A549 (cell line): ENCODE measurements at regions not wholly inside any gene's neighbourhood (a gene's known extent, or its start where the extent isn't known, plus 50 kb on each side); places are given as distances from the start of the nearest gene placed in this dataset.

Experiments used
- ATAC-seq, 2 experiments: fragments of 200-7000 bp in 1 of 2; fragments of >200 bp in 1 of 2; cut with Nextera tagmentation in 1 of 2; cut with Tn5 transposase in 1 of 2; 3 replicates each; pipeline versions ENCODE4 v1.8.0 to v1.9.1; 2018 to 2020; ENCODE audit warnings: mild to moderate bottlenecking in 1 of 2, moderate library complexity in 1 of 2
- CTCF ChIA-PET: fragments of 300-600 bp; sonication (Branson Sonifier 250); formaldehyde crosslinking; extraction: SDS; loops from one replicate; lab custom pipeline; 2021; ENCODE audit warnings: antibody characterized with exemption, inconsistent platforms; lab: Yijun Ruan, JAX
- POLR2A ChIA-PET: fragments of 350-600 bp; formaldehyde crosslinking; extraction: SDS; loops from one replicate; lab custom pipeline; 2021; ENCODE audit warnings: antibody characterized with exemption, inconsistent platforms; lab: Yijun Ruan, JAX
- DNase-seq, 2 experiments: peaks; one replicate each; pipeline versions ENCODE4 v3.0.0 to v3.0.0-alpha.2; 2011 to 2016; ENCODE audit warnings: low read depth in 1 of 2, low spot score in 1 of 2
- FAIRE-seq: peaks from 2 replicates; lab custom pipeline; 2011; peaks lifted over from hg19 to GRCh38; lab: Jason Lieb, UNC
- H3K27ac ChIP-seq, 2 experiments: fragments of >200 bp; sonication (Bioruptor Twin); formaldehyde crosslinking; 3 replicates each; pipeline ENCODE4 v1.5.1; 2016 to 2017
- H3K4me1 ChIP-seq: fragments of >200 bp; sonication (Bioruptor Twin); formaldehyde crosslinking; 3 replicates; pipeline ENCODE4 v1.6.1; 2016
- H3K4me2 ChIP-seq: fragments of >200 bp; sonication (Bioruptor Twin); formaldehyde crosslinking; 3 replicates; pipeline ENCODE4 v1.6.1; 2016
- H3K4me3 ChIP-seq: fragments of >200 bp; sonication (Bioruptor Twin); formaldehyde crosslinking; 3 replicates; pipeline ENCODE4 v1.5.1; 2016
- H3K9me3 ChIP-seq: fragments of >200 bp; sonication (Bioruptor Twin); formaldehyde crosslinking; 3 replicates; pipeline ENCODE4 v1.6.1; 2016
- ATOH8 ChIP-seq: fragments of 250-450 bp; sonication (Bioruptor Pico); IDR thresholded peaks from 2 replicates; pipeline ENCODE4 v1.5.0; 2020; ENCODE audit warnings: low read depth, mild to moderate bottlenecking, moderate library complexity
- BCL3 ChIP-seq: fragments of >200 bp; sonication (Bioruptor Twin); formaldehyde crosslinking; IDR thresholded peaks from 3 replicates; pipeline ENCODE4 v1.6.1; 2016
- CTCF ChIP-seq: fragments of >200 bp; sonication (Bioruptor Twin); formaldehyde crosslinking; IDR thresholded peaks from 3 replicates; pipeline ENCODE4 v1.5.1; 2016
- EHMT2 ChIP-seq: fragments of 200-600 bp; sonication (generic); IDR thresholded peaks from 2 replicates; pipeline ENCODE4 v1.6.1; 2016; ENCODE audit warnings: antibody characterized with exemption, low read depth, mild to moderate bottlenecking, moderate library complexity
- ELK1 ChIP-seq: fragments of 150-350 bp; IDR thresholded peaks from 2 replicates; pipeline ENCODE4 v1.6.1; 2014; ENCODE audit warnings: low read depth, mild to moderate bottlenecking, low read length
- FOXS1 ChIP-seq: fragments of 250-450 bp; sonication (Bioruptor Pico); IDR thresholded peaks from 2 replicates; pipeline ENCODE4 v1.5.0; 2020; ENCODE audit warnings: mild to moderate bottlenecking, moderate library complexity
- HOXA7 ChIP-seq: fragments of 250-450 bp; sonication (Bioruptor Pico); IDR thresholded peaks from 2 replicates; pipeline ENCODE4 v1.5.0; 2020; ENCODE audit warnings: mild to moderate bottlenecking, moderate library complexity
- HOXB13 ChIP-seq: fragments of 250-450 bp; sonication (Bioruptor Pico); IDR thresholded peaks from 2 replicates; pipeline ENCODE4 v1.5.0; 2020; ENCODE audit warnings: low read depth, mild to moderate bottlenecking, moderate library complexity
- HOXB5 ChIP-seq: fragments of 250-450 bp; sonication (Bioruptor Pico); IDR thresholded peaks from 2 replicates; pipeline ENCODE4 v1.5.0; 2020; ENCODE audit warnings: mild to moderate bottlenecking, moderate library complexity
- JUNB ChIP-seq: fragments of >200 bp; sonication (Bioruptor Twin); formaldehyde crosslinking; IDR thresholded peaks from 2 replicates; pipeline ENCODE4 v1.6.1; 2016
- NPAS2 ChIP-seq: fragments of 250-450 bp; sonication (Bioruptor Pico); IDR thresholded peaks from 2 replicates; pipeline ENCODE4 v1.8.0; 2022; ENCODE audit warnings: mild to moderate bottlenecking, moderate library complexity, borderline replicate concordance
- NR3C1 ChIP-seq: fragments of >200 bp; sonication (Bioruptor Twin); formaldehyde crosslinking; IDR thresholded peaks from 3 replicates; pipeline ENCODE4 v1.6.1; 2017
- POLR2A ChIP-seq: IDR thresholded peaks from 2 replicates; pipeline ENCODE4 v1.6.1; 2012; ENCODE audit warnings: mild to moderate bottlenecking, low read length
- RAD21 ChIP-seq, 2 experiments: fragments of >200 bp in 1 of 2; sonication (Bioruptor Twin) in 1 of 2; formaldehyde crosslinking in 1 of 2; IDR thresholded peaks in 1 of 2; conservative IDR thresholded peaks in 1 of 2; 2 replicates in 1 of 2; 3 replicates in 1 of 2; pipeline ENCODE4 v1.6.1; 2012 to 2018; ENCODE audit warnings: inconsistent platforms in 1 of 2
- REST ChIP-seq: fragments of 200-600 bp; sonication (generic); IDR thresholded peaks from 2 replicates; pipeline ENCODE4 v1.6.1; 2016; ENCODE audit warnings: antibody characterized with exemption, mild to moderate bottlenecking, moderate library complexity
- RNF2 ChIP-seq: fragments of 200-600 bp; sonication (generic); IDR thresholded peaks from 2 replicates; pipeline ENCODE4 v1.6.1; 2016; ENCODE audit warnings: low read depth, mild to moderate bottlenecking, antibody characterized with exemption, moderate library complexity, borderline replicate concordance
- TFCP2L1 ChIP-seq: fragments of 250-450 bp; sonication (Bioruptor Pico); IDR thresholded peaks from 2 replicates; pipeline ENCODE4 v1.5.0; 2021; ENCODE audit warnings: mild to moderate bottlenecking
- USF2 ChIP-seq: fragments of 450-650 bp; IDR thresholded peaks from 2 replicates; pipeline ENCODE4 v1.6.1; 2014; ENCODE audit warnings: antibody characterized with exemption
- ZFP36 ChIP-seq: fragments of 450-650 bp; IDR thresholded peaks from 2 replicates; pipeline ENCODE4 v1.6.1; 2014; ENCODE audit warnings: borderline replicate concordance; ENCODE audit not compliant: partially characterized antibody
- ZSCAN20 ChIP-seq: fragments of 250-450 bp; sonication (Bioruptor Pico); IDR thresholded peaks from 2 replicates; pipeline ENCODE4 v1.8.0; 2022; ENCODE audit warnings: mild to moderate bottlenecking, moderate library complexity
- WGBS: methylation state at CpG from one replicate; pipeline ENCODE4 v1.1.6; 2017; ENCODE audit errors: missing lambda C conversion rate; 5-methylcytosine and 5-hydroxymethylcytosine counted together

- Histone ChIP-seq H3K27ac (no peak overlapping the region), H3K4me3 (no peak overlapping the region), H3K9me3 (no peaks in the 10 kb centered on the region), H3K4me1 (no peaks in the 10 kb centered on the region), H3K4me2 (no peak overlapping the region)
- CTCF ChIA-PET = no interaction called here
- no peak for TF ChIP-seq POLR2A
- no peak for TF ChIP-seq HOXA7 (CRISPR knock-in tag)
- DNase-seq (no peak), FAIRE-seq (no peak), ATAC-seq (no peak)
- WGBS = 0% methylated on average over 1 of the region's 1 CpG
- POLR2A ChIA-PET = no interaction called here
Measured at GRCh38 chr4:45946699-45947098, 177.2 kb downstream of the GABRG1 start.

GRCh38 chr4:45944000-45944399 is 179.9 kb downstream of the GABRG1 start:
- no peaks in the 10 kb centered on the region for H3K9me3 ChIP-seq
- DNase-seq (no peak), ATAC-seq (no peak), FAIRE-seq (no peak)
- 0% methylated on average over 1 of the region's 1 CpG for WGBS
- H3K27ac ChIP-seq = no peak overlapping the region
- ChIA-PET CTCF (interaction anchor here (1.4 kb wide), 1 partner anchor 13 kb away, joined by 4 read pairs; no protein-coding TSS in a partner anchor), POLR2A (no interaction called here)
- H3K4me1 ChIP-seq = no peaks in the 10 kb centered on the region
- TF ChIP-seq RAD21 (conservative IDR thresholded peaks at IDR 0.05 in 1 of 2, IDR thresholded peaks at IDR 0.05 in 1 of 2) (no peak), BCL3 (no peak), HOXB13 (CRISPR knock-in tag) (no peak), FOXS1 (CRISPR knock-in tag) (no peak), ATOH8 (no peak), TFCP2L1 (no peak), USF2 (no peak), CTCF (no peak), NR3C1 (no peak), EHMT2 (no peak), NPAS2 (no peak), JUNB (no peak), REST (no peak), ZSCAN20 (CRISPR knock-in tag) (no peak), ELK1 (no peak), RNF2 (no peak), HOXB5 (CRISPR knock-in tag) (no peak), ZFP36 (no peak)
- H3K4me3 ChIP-seq = no peak overlapping the region
- H3K4me2 ChIP-seq = no peak overlapping the region
